Ovary (tissue), 7 donors: ENCODE measurements at regions not wholly inside any gene's neighbourhood (a gene's known extent, or its start where the extent isn't known, plus 50 kb on each side); places are given as distances from the start of the nearest gene placed in this dataset.

Source experiments
- DNase-seq, 5 donors: peaks; one replicate each; pipeline ENCODE4 v3.0.0-alpha.2; 2019 to 2020
- H3K27ac ChIP-seq, 2 donors: fragments of 200-600 bp; one replicate each; pipeline versions ENCODE4 v1.5.1 to v1.8.0; 2019 to 2022
- H3K27me3 ChIP-seq: fragments of 200-600 bp; one replicate; pipeline ENCODE4 v1.8.0; 2022
- H3K36me3 ChIP-seq: fragments of 200-600 bp; sonication (generic); one replicate; pipeline ENCODE4 v1.5.1; 2019
- H3K4me1 ChIP-seq: one replicate; pipeline ENCODE4 v1.8.1; 2013; ENCODE audit warnings: mild to moderate bottlenecking, moderate library complexity; ENCODE audit not compliant: insufficient read depth
- H3K4me3 ChIP-seq: fragments of 200-600 bp; sonication (generic); one replicate; pipeline ENCODE4 v1.5.1; 2017
- H3K9me3 ChIP-seq, 2 donors: fragments of 200-600 bp in 1 of 2; sonication (generic) in 1 of 2; one replicate each; pipeline versions ENCODE4 v1.5.1 to v1.8.1; 2013 to 2019; ENCODE audit warnings: mild to moderate bottlenecking in 1 of 2, moderate library complexity in 1 of 2
- CTCF ChIP-seq, 3 donors: fragments of 450-650 bp in 2 of 3; fragments of 200-600 bp in 1 of 3; IDR thresholded peaks; one replicate each; pipeline versions ENCODE4 v1.5.1 to v1.8.0; 2016 to 2022; ENCODE audit warnings: antibody characterized with exemption in 3 of 3, mild to moderate bottlenecking in 1 of 3
- EP300 ChIP-seq: sonication (generic); formaldehyde crosslinking; IDR thresholded peaks from one replicate; pipeline ENCODE4 v1.6.1; 2017; ENCODE audit warnings: antibody characterized with exemption
- POLR2A ChIP-seq: fragments of 450-650 bp; IDR thresholded peaks from one replicate; pipeline ENCODE4 v1.6.1; 2017; ENCODE audit warnings: antibody characterized with exemption, mild to moderate bottlenecking, moderate library complexity
- WGBS, 3 donors: extraction: QIAGEN DNeasy Blood & Tissue Kit in 1 of 3; methylation state at CpG; one replicate each; pipeline versions ENCODE4 v1.1.5 to v1.1.7; 2013 to 2017; 5-methylcytosine and 5-hydroxymethylcytosine counted together
- intact Hi-C, 4 donors: fragments of 100-400 bp; cut with DNase I; formaldehyde crosslinking; loops; one replicate each; pipeline versions ENCODE4 v1.11.0 to v1.15.1; 2022 to 2023
- donor health status: DM: no; HTN: no; CAD: no; lungs with moderate emphysema.
- donor health status: DM: no; HTN: no; CAD: no.
- donor health status: Bipolar disorder and iron deficiency.
- donor health status: DM: no; HTN: no; CAD: no.
- donor health status: DM: yes; HTN: yes; CAD: no.

GRCh38 chr6:119895626-119896025 is 546.1 kb upstream of the MAN1A1 start:
- H3K4me1 ChIP-seq = no peaks in the 10 kb centered on the region
- no peak overlapping the region for H3K4me3 ChIP-seq
- no peaks in the 10 kb centered on the region for H3K27me3 ChIP-seq
- H3K27ac ChIP-seq = no peak overlapping the region
- no peaks in the 10 kb centered on the region for H3K9me3 ChIP-seq
- no peak for DNase-seq
- 67 to 79% (median 68%) methylated on average over 2 of the region's 2 CpGs for WGBS, 3 donors
- intact Hi-C loops = no loop called here
- no peaks in the 10 kb centered on the region for H3K36me3 ChIP-seq
- TF ChIP-seq EP300 (no peak), CTCF (IDR thresholded peaks at IDR 0.05) (no peak), POLR2A (no peak)

- intact Hi-C loops = no loop called here
- no peak for TF ChIP-seq CTCF (IDR thresholded peaks at IDR 0.05)
- TF ChIP-seq POLR2A = no peak
- no peak for TF ChIP-seq EP300
- no peaks in the 10 kb centered on the region for H3K27me3 ChIP-seq
- no peaks in the 10 kb centered on the region for H3K36me3 ChIP-seq
- H3K4me3 ChIP-seq = no peak overlapping the region
- H3K9me3 ChIP-seq = no peaks in the 10 kb centered on the region
- DNase-seq = no peak
- H3K27ac ChIP-seq = no peak overlapping the region
- H3K4me1 ChIP-seq = no peaks in the 10 kb centered on the region
Measured at GRCh38 chr6:119894811-119895210, 545.2 kb upstream of the MAN1A1 start.

GRCh38 chr6:119891644-119892043 is 542.1 kb upstream of the MAN1A1 start:
- no peak for DNase-seq
- H3K9me3 ChIP-seq = no peaks in the 10 kb centered on the region
- 80 to 84% (median 82%) methylated on average over 4 of the region's 4 CpGs for WGBS, 3 donors
- no peaks in the 10 kb centered on the region for H3K36me3 ChIP-seq
- H3K4me3 ChIP-seq = no peak overlapping the region
- no peaks in the 10 kb centered on the region for H3K4me1 ChIP-seq
- no peak overlapping the region for H3K27ac ChIP-seq
- TF ChIP-seq EP300 (no peak), CTCF (IDR thresholded peaks at IDR 0.05) (no peak), POLR2A (no peak)
- intact Hi-C loops = no loop called here
- H3K27me3 ChIP-seq = no peaks in the 10 kb centered on the region

GRCh38 chr6:119891206-119891605 is 541.6 kb upstream of the MAN1A1 start:
- H3K4me3 ChIP-seq = no peak overlapping the region
- intact Hi-C loops = no loop called here
- WGBS, 3 donors = 39 to 57% (median 50%) methylated on average over 1 of the region's 1 CpG
- H3K27ac ChIP-seq = no peak overlapping the region
- H3K4me1 ChIP-seq = no peaks in the 10 kb centered on the region
- TF ChIP-seq EP300 = no peak
- H3K9me3 ChIP-seq = no peaks in the 10 kb centered on the region
- DNase-seq = no peak
- H3K27me3 ChIP-seq = no peaks in the 10 kb centered on the region
- H3K36me3 ChIP-seq = no peaks in the 10 kb centered on the region

GRCh38 chr6:119890470-119890869 is 540.9 kb upstream of the MAN1A1 start:
- TF ChIP-seq CTCF (IDR thresholded peaks at IDR 0.05) (no peak), POLR2A (no peak), EP300 (no peak)
- Histone ChIP-seq H3K4me1 (no peaks in the 10 kb centered on the region), H3K27ac (no peak overlapping the region), H3K27me3 (no peaks in the 10 kb centered on the region), H3K36me3 (no peaks in the 10 kb centered on the region), H3K9me3 (no peaks in the 10 kb centered on the region), H3K4me3 (no peak overlapping the region)
- DNase-seq = no peak
- 50 to 64% (median 57%) methylated on average over 1 of the region's 1 CpG for WGBS, 3 donors
- intact Hi-C loops = no loop called here
